ENCODE measurements at regions not wholly inside any gene's neighbourhood (a gene's known extent, or its start where the extent isn't known, plus 50 kb on each side); places are given as distances from the start of the nearest gene placed in this dataset.

DNA sequence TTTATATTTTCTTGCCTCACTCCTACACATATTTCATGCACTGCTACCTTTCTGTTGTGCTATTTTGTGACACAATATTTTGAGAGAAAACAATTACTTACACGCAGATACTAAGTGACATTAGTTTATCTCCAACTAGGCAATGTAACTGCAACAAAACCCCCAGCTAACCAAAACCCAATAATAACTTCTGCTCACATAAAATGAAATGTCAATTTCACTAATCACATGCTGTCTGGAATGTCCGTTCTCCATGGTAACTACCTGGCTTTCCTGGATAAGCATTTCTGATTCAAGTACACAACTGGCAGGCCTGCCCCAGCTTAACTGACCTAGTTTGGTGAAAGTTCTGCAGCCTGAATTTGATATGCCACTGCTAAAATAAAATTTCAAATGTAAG is 313.5 kb downstream of the TMA16 start:
- Histone ChIP-seq H3K4me1 (ENCODE audit: insufficient read depth, low read length) (no peaks in the 10 kb centered on the region), H3K27me3 (ENCODE audit: insufficient read depth, low read length) (no peaks in the 10 kb centered on the region)

DNA sequence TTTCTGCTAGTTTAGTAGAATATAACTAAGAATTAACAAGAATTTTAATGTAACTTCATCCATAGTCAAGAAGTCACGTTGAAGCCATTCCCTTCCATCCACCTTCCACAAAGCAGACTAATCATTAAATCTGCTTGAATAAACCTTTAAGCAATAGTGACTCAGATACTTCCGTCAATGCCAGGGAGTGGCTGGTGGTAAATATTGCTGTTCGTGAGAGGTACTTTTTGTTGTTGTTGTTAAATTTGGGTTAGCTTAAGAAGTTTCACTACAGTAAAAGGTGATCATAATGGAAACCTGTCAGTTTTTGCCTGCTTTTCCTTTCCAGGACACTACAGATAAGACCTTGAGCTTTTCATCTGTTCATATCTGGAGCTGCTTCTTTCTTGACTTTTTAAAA is 316.3 kb downstream of the TMA16 start:
- Histone ChIP-seq H3K27me3 (ENCODE audit: insufficient read depth, low read length) (no peaks in the 10 kb centered on the region), H3K4me1 (ENCODE audit: insufficient read depth, low read length) (no peaks in the 10 kb centered on the region), H3K4me3 (ENCODE audit: low read length) (no peak overlapping the region), H3K9me3 (ENCODE audit: low read depth, low read length) (no peaks in the 10 kb centered on the region)

More for the DNA sequence above, 313.5 kb downstream of the TMA16 start:
- no peaks in the 10 kb centered on the region for H3K9me3 ChIP-seq (ENCODE audit: low read depth, low read length)
- no peak overlapping the region for H3K4me3 ChIP-seq (ENCODE audit: low read length)

DNA sequence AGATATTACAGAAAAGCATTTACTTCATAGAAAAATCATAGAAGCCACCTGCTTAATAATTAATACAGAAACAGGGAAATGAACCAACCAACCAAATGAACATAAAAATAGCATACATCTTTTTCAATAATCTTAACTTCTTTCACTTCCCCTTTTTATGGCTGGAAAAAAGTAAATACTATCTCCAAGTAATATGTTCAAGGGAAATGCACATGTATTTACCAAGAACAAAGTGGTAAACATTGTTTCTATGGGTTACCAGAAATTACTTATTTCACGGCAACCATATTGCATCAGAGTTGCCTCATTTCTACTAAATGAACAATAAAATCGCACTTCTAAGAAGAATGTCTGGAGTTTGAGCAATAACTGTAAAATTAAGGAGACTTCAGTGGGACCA is 321.3 kb downstream of the TMA16 start:
- Histone ChIP-seq H3K4me3 (ENCODE audit: low read length) (no peak overlapping the region), H3K4me1 (ENCODE audit: insufficient read depth, low read length) (no peaks in the 10 kb centered on the region)

DNA sequence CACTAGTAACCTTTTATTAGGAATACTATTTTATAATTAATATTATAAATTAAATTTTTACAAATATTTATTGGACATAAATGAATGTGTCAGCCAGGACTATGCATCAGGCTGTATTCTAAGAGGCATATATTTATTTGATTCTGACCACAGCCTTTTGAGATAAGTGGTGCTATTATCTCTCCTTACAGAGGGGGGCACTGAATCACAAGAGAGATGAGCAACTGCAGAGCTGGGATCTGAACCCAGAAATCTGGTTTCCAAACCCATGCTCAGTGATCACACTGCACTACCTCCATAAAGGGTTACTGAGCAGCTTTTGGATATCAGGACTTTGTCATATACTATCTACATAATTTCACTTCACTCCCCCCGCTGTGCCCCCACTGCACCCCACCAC is 322.0 kb downstream of the TMA16 start:
- Histone ChIP-seq H3K4me3 (ENCODE audit: low read length) (no peak overlapping the region), H3K9me3 (ENCODE audit: low read depth, low read length) (no peaks in the 10 kb centered on the region), H3K4me1 (ENCODE audit: insufficient read depth, low read length) (no peaks in the 10 kb centered on the region), H3K27me3 (ENCODE audit: insufficient read depth, low read length) (no peaks in the 10 kb centered on the region)

More for the DNA sequence above, 321.3 kb downstream of the TMA16 start:
- Histone ChIP-seq H3K27me3 (ENCODE audit: insufficient read depth, low read length) (no peaks in the 10 kb centered on the region), H3K9me3 (ENCODE audit: low read depth, low read length) (no peaks in the 10 kb centered on the region)

DNA sequence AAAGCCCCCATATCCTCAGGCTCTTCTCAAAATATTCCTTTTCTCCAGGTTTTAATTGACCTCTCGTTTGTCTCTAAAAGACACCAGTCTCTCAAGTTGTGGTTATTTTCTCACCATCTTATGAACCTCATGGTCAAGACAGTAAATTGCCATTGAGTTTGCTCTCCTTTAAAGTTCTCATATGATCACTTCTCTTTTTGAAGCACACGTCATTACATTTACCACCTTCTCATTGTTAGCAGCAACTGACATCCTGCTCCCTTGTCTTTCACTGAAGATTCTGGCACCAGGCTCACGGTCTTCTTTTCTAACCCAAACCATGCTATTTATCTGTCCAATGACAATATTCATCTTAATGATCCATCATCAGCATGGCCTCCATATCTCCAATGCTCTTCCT is 324.2 kb downstream of the TMA16 start:
- H3K9me3 ChIP-seq (ENCODE audit: low read depth, low read length), result no peaks in the 10 kb centered on the region
- no peaks in the 10 kb centered on the region for H3K4me1 ChIP-seq (ENCODE audit: insufficient read depth, low read length)

DNA sequence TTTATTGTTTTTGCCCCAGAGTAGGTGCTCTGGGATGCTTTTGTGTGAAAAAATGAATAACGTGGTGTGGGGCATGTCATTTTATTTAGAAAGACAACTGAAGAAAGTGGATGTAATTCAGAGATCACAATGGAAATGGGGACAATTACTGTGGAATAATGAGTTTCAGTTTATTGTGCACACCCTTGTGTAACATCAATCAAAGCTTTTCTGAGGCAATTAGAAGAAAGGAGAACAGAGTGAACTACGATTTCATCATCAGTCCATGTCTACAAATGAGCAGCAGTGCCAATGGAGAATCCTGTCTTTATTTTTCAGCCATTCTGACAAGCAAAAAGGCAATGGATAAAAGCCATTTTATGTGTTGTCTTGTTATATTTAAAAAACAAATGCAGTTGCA is 339.2 kb downstream of the TMA16 start:
- H3K27me3 ChIP-seq (ENCODE audit: insufficient read depth, low read length), result no peaks in the 10 kb centered on the region
- H3K4me1 ChIP-seq (ENCODE audit: insufficient read depth, low read length), result no peaks in the 10 kb centered on the region
- H3K9me3 ChIP-seq (ENCODE audit: low read depth, low read length), result peaks cover 4% of the 10 kb centered on the region
- no peak overlapping the region for H3K4me3 ChIP-seq (ENCODE audit: low read length)

More for the DNA sequence above, 324.2 kb downstream of the TMA16 start:
- no peak overlapping the region for H3K4me3 ChIP-seq (ENCODE audit: low read length)
- H3K27me3 ChIP-seq (ENCODE audit: insufficient read depth, low read length), result no peaks in the 10 kb centered on the region

DNA sequence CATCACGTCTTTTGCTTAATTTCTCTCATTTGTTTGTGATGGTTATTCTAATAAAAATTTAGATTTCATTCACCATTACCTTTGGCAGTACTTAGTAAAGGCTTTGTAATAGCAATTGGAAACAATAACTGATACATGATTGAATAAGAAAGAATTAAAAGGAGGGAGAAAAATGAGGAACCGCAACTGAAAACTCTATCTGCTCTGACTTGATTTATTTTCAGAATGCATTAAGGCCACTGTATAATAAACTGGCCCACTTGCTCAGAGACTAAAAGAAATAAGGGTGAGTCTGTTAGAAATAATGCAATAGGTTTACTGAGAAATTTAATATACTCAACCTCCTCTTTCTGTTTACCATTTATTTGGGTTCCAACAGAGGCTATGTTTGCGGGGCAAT is 351.5 kb downstream of the TMA16 start:
- H3K4me1 ChIP-seq (ENCODE audit: insufficient read depth, low read length), result no peaks in the 10 kb centered on the region
- no peaks in the 10 kb centered on the region for H3K27me3 ChIP-seq (ENCODE audit: insufficient read depth, low read length)
- H3K9me3 ChIP-seq (ENCODE audit: low read depth, low read length), result no peaks in the 10 kb centered on the region
- no peak overlapping the region for H3K4me3 ChIP-seq (ENCODE audit: low read length)

DNA sequence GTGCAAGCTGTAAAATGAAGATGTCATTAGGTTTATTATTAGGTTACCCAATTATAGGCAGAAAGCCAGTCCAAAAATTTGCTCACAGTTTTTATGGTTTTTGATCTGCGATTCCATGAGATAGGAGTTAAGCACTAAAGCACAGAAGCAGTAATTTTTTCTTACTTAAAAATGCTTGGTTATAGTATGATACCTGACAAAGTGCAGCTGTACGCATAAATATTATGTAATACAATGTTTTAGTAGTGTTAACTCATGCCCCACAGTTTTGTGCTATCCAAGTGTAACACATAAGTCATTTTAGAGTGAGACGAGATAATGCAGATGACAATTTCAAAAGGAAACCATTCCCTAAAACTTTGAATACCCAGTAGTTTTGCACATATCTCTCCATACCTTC is 357.8 kb downstream of the TMA16 start:
- Histone ChIP-seq H3K4me1 (ENCODE audit: insufficient read depth, low read length) (no peaks in the 10 kb centered on the region), H3K27me3 (ENCODE audit: insufficient read depth, low read length) (no peaks in the 10 kb centered on the region), H3K9me3 (ENCODE audit: low read depth, low read length) (no peaks in the 10 kb centered on the region), H3K4me3 (ENCODE audit: low read length) (no peak overlapping the region)

DNA sequence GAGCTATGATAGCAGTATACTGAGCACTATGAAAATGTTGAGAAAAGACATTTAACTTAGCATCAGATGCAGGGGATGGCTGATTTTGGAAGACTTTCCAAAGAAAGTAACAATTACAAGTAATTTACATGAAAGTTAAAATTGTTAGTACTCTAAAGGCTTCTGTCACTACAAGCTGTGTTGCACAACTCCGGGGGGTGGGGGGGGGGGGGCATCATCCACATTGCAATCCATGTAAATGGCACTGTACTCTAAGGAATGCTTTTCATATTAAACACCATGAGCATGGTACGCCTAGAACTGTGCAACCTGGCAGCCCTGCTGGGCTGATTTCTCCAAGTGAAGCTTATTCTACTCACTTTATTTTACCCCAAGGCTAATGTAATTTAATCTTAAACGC is 363.4 kb downstream of the TMA16 start:
- Histone ChIP-seq H3K9me3 (ENCODE audit: low read depth, low read length) (no peaks in the 10 kb centered on the region), H3K4me3 (ENCODE audit: low read length) (no peak overlapping the region), H3K27me3 (ENCODE audit: insufficient read depth, low read length) (no peaks in the 10 kb centered on the region), H3K4me1 (ENCODE audit: insufficient read depth, low read length) (no peaks in the 10 kb centered on the region)

DNA sequence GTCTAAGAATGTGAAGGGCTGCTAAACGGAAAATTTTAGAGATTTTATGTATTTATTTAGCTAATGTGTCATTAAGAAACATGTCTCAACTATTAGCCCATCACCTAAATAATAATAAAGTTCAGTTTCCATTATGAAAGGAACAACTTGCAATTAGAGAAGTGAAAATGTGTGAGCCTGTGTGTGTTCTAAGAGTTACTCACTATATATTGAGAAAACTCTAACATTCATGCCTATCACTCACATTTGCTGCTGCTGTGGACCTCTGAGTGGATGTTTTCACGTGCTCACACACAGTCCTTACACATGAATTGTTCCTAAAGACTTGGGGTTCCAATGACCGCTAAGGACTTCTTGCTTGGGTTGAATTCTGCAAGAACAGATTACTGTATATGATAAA is 364.0 kb downstream of the TMA16 start:
- Histone ChIP-seq H3K27me3 (ENCODE audit: insufficient read depth, low read length) (no peaks in the 10 kb centered on the region), H3K9me3 (ENCODE audit: low read depth, low read length) (no peaks in the 10 kb centered on the region), H3K4me3 (ENCODE audit: low read length) (no peak overlapping the region), H3K4me1 (ENCODE audit: insufficient read depth, low read length) (no peaks in the 10 kb centered on the region)

DNA sequence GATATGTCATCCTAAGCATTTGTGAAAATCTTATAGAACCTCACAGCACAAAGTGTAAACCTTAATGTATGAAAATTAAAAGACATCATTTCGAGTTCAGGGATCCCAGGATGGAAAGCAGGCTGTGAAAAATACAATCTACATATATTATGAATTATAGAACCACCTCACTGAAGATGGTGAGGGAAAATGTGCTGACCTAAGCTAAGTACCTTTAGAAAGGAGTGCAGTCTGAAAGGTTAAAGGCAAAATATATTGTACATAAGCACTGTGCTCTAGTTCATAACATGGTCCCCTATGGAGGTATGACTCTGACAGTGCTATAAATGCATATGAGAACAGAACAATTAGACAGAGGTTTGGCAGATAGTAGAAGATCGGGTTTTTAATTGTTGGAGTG is 368.6 kb downstream of the TMA16 start:
- Histone ChIP-seq H3K27me3 (ENCODE audit: insufficient read depth, low read length) (no peaks in the 10 kb centered on the region), H3K4me3 (ENCODE audit: low read length) (no peak overlapping the region), H3K9me3 (ENCODE audit: low read depth, low read length) (no peaks in the 10 kb centered on the region), H3K4me1 (ENCODE audit: insufficient read depth, low read length) (no peaks in the 10 kb centered on the region)

DNA sequence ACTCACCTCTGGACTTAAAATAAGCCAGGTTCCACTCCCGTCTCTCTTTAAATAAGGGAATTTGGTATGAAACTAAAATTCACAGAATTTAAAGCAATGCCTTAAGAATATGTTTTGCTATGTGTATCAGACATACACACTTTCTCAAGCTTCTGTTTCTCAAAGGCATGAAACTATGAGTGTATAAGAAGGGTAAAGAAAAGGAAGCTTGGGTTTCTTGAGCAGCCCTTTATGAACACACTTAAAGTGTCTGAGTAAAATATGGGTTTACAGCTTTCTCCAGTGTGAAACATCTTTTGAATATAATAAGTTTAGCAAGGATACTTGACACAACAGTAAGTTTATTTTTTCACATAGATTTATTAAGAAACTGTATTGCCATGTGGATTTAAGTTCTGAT is 370.5 kb downstream of the TMA16 start:
- Histone ChIP-seq H3K4me3 (ENCODE audit: low read length) (no peak overlapping the region), H3K9me3 (ENCODE audit: low read depth, low read length) (no peaks in the 10 kb centered on the region), H3K27me3 (ENCODE audit: insufficient read depth, low read length) (no peaks in the 10 kb centered on the region), H3K4me1 (ENCODE audit: insufficient read depth, low read length) (no peaks in the 10 kb centered on the region)

DNA sequence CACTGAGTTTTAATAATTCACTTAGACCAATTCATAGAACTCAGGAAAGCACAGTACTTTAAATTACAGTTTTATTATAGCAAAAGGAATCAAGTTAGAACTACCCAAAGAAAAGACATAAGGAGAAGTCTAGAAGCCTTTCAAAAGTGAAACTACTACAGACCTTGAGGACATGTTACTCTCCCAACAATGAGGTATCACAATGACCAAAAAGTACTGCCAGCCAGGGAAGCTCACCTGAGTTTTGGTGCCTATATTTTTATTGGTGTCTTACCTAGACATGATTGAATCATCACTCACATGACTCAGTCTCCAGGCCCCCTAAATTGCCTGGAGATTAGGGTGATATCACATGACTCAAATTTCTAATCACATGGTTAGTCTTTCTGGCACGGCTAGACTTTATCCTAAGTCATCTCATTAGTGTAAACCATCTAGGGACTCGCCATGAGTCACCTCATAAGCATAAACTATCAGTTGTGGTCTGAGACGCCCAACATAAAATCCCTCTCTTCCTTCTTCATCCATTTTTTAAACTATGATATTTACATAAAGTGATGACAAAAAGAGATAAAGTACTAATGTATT is 372.3 kb downstream of the TMA16 start:
- Histone ChIP-seq H3K4me1 (ENCODE audit: insufficient read depth, low read length) (no peaks in the 10 kb centered on the region), H3K27me3 (ENCODE audit: insufficient read depth, low read length) (no peaks in the 10 kb centered on the region), H3K4me3 (ENCODE audit: low read length) (no peak overlapping the region), H3K9me3 (ENCODE audit: low read depth, low read length) (no peaks in the 10 kb centered on the region)

DNA sequence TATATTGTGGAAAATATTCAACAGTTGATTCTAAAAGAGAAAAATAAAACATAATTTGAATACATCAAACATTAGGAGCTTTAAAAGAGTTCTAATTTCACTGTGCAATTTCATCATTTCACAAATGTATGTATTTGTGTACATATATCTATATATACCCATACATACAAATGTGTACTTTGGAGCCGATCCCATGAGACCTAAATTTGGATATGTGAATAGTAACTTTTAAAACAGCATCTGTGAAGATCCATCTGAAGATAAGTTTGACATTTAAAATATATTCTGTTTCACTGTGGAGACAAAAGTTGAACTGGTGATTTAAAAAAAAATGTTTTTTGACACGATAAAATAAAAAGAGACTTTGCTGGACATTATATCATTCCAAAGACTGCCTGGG is 374.0 kb downstream of the TMA16 start:
- Histone ChIP-seq H3K9me3 (ENCODE audit: low read depth, low read length) (no peaks in the 10 kb centered on the region), H3K4me3 (ENCODE audit: low read length) (no peak overlapping the region), H3K27me3 (ENCODE audit: insufficient read depth, low read length) (no peaks in the 10 kb centered on the region), H3K4me1 (ENCODE audit: insufficient read depth, low read length) (no peaks in the 10 kb centered on the region)

DNA sequence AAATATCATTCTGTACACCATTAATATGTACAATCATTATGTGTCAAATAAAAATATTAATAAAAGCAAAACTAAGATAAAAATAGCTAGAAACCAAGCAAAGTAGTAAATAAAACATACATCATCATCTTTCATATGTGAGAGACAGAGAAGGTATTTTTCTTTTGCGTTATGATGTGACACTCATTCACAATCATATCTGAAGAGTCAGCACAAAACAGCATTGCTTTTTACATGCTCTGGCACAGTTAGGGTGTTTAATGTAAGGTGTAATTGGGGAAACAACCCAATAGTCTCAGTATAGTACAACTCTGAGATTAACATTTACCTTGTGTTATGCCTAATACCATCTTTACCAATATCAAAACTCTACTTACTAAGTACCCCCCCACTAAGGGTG is 376.6 kb downstream of the TMA16 start:
- Histone ChIP-seq H3K4me3 (ENCODE audit: low read length) (no peak overlapping the region), H3K9me3 (ENCODE audit: low read depth, low read length) (no peaks in the 10 kb centered on the region), H3K27me3 (ENCODE audit: insufficient read depth, low read length) (no peaks in the 10 kb centered on the region), H3K4me1 (ENCODE audit: insufficient read depth, low read length) (no peaks in the 10 kb centered on the region)

DNA sequence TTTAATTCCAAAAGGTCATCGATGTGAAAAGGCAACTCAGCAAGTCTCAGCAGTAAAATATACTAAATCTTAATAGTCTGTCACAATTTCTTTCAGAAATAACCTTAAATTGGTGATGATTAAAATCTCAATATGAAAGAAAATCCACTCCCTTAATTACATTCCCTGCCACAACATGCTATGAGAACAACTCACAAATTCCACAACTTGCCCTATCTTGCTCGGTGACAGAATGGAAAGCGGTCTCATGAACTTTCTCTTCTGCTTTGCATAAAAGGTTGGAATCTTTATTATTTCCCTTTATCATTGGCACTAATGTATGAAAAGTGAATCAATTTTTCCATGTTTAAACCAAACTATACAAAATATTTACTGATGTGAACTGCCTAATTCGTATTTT is 380.8 kb downstream of the TMA16 start:
- Histone ChIP-seq H3K9me3 (ENCODE audit: low read depth, low read length) (no peaks in the 10 kb centered on the region), H3K27me3 (ENCODE audit: insufficient read depth, low read length) (no peaks in the 10 kb centered on the region), H3K4me1 (ENCODE audit: insufficient read depth, low read length) (no peaks in the 10 kb centered on the region), H3K4me3 (ENCODE audit: low read length) (no peak overlapping the region)
